NCI-H2029 treated with DMSO at 0.1 percent for 48 hours (cell line): ENCODE measurements at regions not wholly inside any gene's neighbourhood (a gene's known extent, or its start where the extent isn't known, plus 50 kb on each side); places are given as distances from the start of the nearest gene placed in this dataset.
"Not testable (repeated sequence)": the region's sequence is repeated elsewhere in the genome, so short reads cannot be mapped to it uniquely, and the experiment has no call there.

Experiments used
- DNase-seq: peaks from one replicate; lab custom pipeline; 2025; lab: John Stamatoyannopoulos, UW

GRCh38 chr17:71202449-71202848 lies 918.4 kb upstream of the SOX9 start:
- DNase-seq: no peak

GRCh38 chr17:71203953-71204352 lies 916.9 kb upstream of the SOX9 start:
- DNase-seq: no peak

- DNase-seq: not testable (repeated sequence)
Observed at GRCh38 chr17:71205951-71206350, 914.9 kb upstream of the SOX9 start.

- no peak for DNase-seq
Observed at GRCh38 chr17:71208111-71208704, 912.6 kb upstream of the SOX9 start.

- DNase-seq: no peak
Observed at GRCh38 chr17:71213936-71214335, 906.9 kb upstream of the SOX9 start.

GRCh38 chr17:71217769-71218168 lies 903.1 kb upstream of the SOX9 start:
- DNase-seq: no peak

GRCh38 chr17:71224824-71225575 lies 895.8 kb upstream of the SOX9 start:
- DNase-seq: no peak

- DNase-seq: no peak
Observed at GRCh38 chr17:71227841-71228240, 893.0 kb upstream of the SOX9 start.

- no peak for DNase-seq
Observed at GRCh38 chr17:71229070-71229469, 891.8 kb upstream of the SOX9 start.

GRCh38 chr17:71232801-71233559 lies 887.8 kb upstream of the SOX9 start:
- DNase-seq: no peak

- no peak for DNase-seq
Observed at GRCh38 chr17:71234349-71234748, 886.5 kb upstream of the SOX9 start.

GRCh38 chr17:71237903-71238538 lies 882.8 kb upstream of the SOX9 start:
- no peak for DNase-seq

GRCh38 chr17:71247441-71248015 lies 873.3 kb upstream of the SOX9 start:
- DNase-seq: no peak

GRCh38 chr17:71251276-71251675 lies 869.5 kb upstream of the SOX9 start:
- no peak for DNase-seq

- DNase-seq: no peak
Observed at GRCh38 chr17:71251951-71252350, 868.9 kb upstream of the SOX9 start.

GRCh38 chr17:71252436-71252835 lies 868.4 kb upstream of the SOX9 start:
- no peak for DNase-seq

GRCh38 chr17:71257096-71257495 lies 863.7 kb upstream of the SOX9 start:
- no peak for DNase-seq

- DNase-seq: no peak
Observed at GRCh38 chr17:71260366-71260940, 860.4 kb upstream of the SOX9 start.

GRCh38 chr17:71262586-71262985 lies 858.2 kb upstream of the SOX9 start:
- DNase-seq: no peak

GRCh38 chr17:71267668-71268067 lies 853.2 kb upstream of the SOX9 start:
- no peak for DNase-seq

GRCh38 chr17:71269201-71269600 lies 851.6 kb upstream of the SOX9 start:
- no peak for DNase-seq

GRCh38 chr17:71273441-71273840 lies 847.4 kb upstream of the SOX9 start:
- DNase-seq: no peak
